Gastroesophageal sphincter (tissue), 4 donors: ENCODE measurements at regions not wholly inside any gene's neighbourhood (a gene's known extent, or its start where the extent isn't known, plus 50 kb on each side); places are given as distances from the start of the nearest gene placed in this dataset.

ENCODE experiments used
- ATAC-seq: fragments of 150-250 bp; one replicate; pipeline ENCODE4 v1.9.1; 2016; ENCODE audit warnings: mild to moderate bottlenecking, moderate library complexity
- H3K27ac ChIP-seq, 4 donors: fragments of 200-600 bp; sonication (generic) in 3 of 4; 1 replicate in 3 of 4; 2 replicates in 1 of 4; pipeline ENCODE4 v1.5.1; 2016 to 2019
- H3K27me3 ChIP-seq: fragments of 200-600 bp; sonication (generic); one replicate; pipeline ENCODE4 v1.5.1; 2019
- H3K36me3 ChIP-seq, 2 donors: fragments of 200-600 bp; sonication (generic); one replicate each; pipeline ENCODE4 v1.5.1; 2019; ENCODE audit warnings: control low read depth in 1 of 2
- H3K4me1 ChIP-seq, 3 donors: fragments of 200-600 bp; sonication (generic); 1 replicate in 2 of 3; 2 replicates in 1 of 3; pipeline ENCODE4 v1.5.1; 2016 to 2019; ENCODE audit warnings: control low read depth in 2 of 3
- H3K4me3 ChIP-seq, 2 donors: fragments of 200-600 bp; sonication (generic); one replicate each; pipeline ENCODE4 v1.5.1; 2019; ENCODE audit warnings: mild to moderate bottlenecking in 1 of 2, moderate library complexity in 1 of 2
- H3K9me3 ChIP-seq, 3 donors: fragments of 200-600 bp; sonication (generic); one replicate each; pipeline ENCODE4 v1.5.1; 2017 to 2019; ENCODE audit warnings: control low read depth in 2 of 3
- CTCF ChIP-seq, 4 experiments: fragments of 200-600 bp in 2 of 4; fragments of 450-650 bp in 2 of 4; sonication (generic) in 1 of 4; IDR thresholded peaks; one replicate each; pipeline ENCODE4 v1.5.1; 2017 to 2019; ENCODE audit warnings: antibody characterized with exemption in 4 of 4, mild to moderate bottlenecking in 2 of 4, moderate library complexity in 2 of 4
- EP300 ChIP-seq: sonication (generic); formaldehyde crosslinking; IDR thresholded peaks from one replicate; pipeline ENCODE4 v1.6.1; 2017; ENCODE audit warnings: antibody characterized with exemption, mild to moderate bottlenecking
- POLR2A ChIP-seq, 2 donors: fragments of 450-650 bp; IDR thresholded peaks; one replicate each; pipeline ENCODE4 v1.6.1; 2017; ENCODE audit warnings: antibody characterized with exemption in 2 of 2, mild to moderate bottlenecking in 2 of 2, moderate library complexity in 1 of 2
- POLR2AphosphoS5 ChIP-seq: sonication (generic); formaldehyde crosslinking; IDR thresholded peaks from one replicate; pipeline ENCODE4 v1.6.1; 2017; ENCODE audit warnings: antibody characterized with exemption
- WGBS, 2 donors: methylation state at CpG; one replicate each; pipeline ENCODE4 v1.1.5; 2018; ENCODE audit warnings: low coverage in 1 of 2; 5-methylcytosine and 5-hydroxymethylcytosine counted together

GRCh38 chr3:76812649-76813242, 227.2 kb upstream of the ROBO2 start:
- no peak for ATAC-seq
- no peaks in the 10 kb centered on the region for H3K4me1 ChIP-seq
- WGBS, 2 donors, result 7 to 19% methylated on average over 2 of the region's 2 CpGs
- no peaks in the 10 kb centered on the region for H3K27me3 ChIP-seq
- no peaks in the 10 kb centered on the region for H3K36me3 ChIP-seq
- H3K9me3 ChIP-seq, result no peaks in the 10 kb centered on the region
- TF ChIP-seq EP300 (no peak), CTCF (IDR thresholded peaks at IDR 0.05) (no peak), POLR2AphosphoS5 (no peak), POLR2A (IDR thresholded peaks at IDR 0.05) (no peak)
- no peak overlapping the region for H3K27ac ChIP-seq
- no peak overlapping the region for H3K4me3 ChIP-seq

GRCh38 chr3:76815561-76815960, 224.3 kb upstream of the ROBO2 start:
- ATAC-seq, result no peak
- no peaks in the 10 kb centered on the region for H3K4me1 ChIP-seq
- no peak overlapping the region for H3K27ac ChIP-seq

GRCh38 chr3:76820481-76820880, 219.4 kb upstream of the ROBO2 start:
- no peaks in the 10 kb centered on the region for H3K36me3 ChIP-seq
- TF ChIP-seq CTCF (IDR thresholded peaks at IDR 0.05) (no peak), POLR2AphosphoS5 (no peak), POLR2A (IDR thresholded peaks at IDR 0.05) (no peak), EP300 (no peak)
- H3K27ac ChIP-seq, result no peak overlapping the region
- ATAC-seq, result no peak
- H3K4me1 ChIP-seq, result no peaks in the 10 kb centered on the region
- H3K27me3 ChIP-seq, result no peaks in the 10 kb centered on the region
- WGBS, 2 donors, result 54 to 75% methylated on average over 1 of the region's 1 CpG
- no peak overlapping the region for H3K4me3 ChIP-seq
- H3K9me3 ChIP-seq, result no peaks in the 10 kb centered on the region

More at GRCh38 chr3:76815561-76815960, 224.3 kb upstream of the ROBO2 start:
- Histone ChIP-seq H3K36me3 (no peaks in the 10 kb centered on the region), H3K9me3 (no peaks in the 10 kb centered on the region), H3K27me3 (no peaks in the 10 kb centered on the region), H3K4me3 (no peak overlapping the region)
- 23 to 25% methylated on average over 1 of the region's 1 CpG for WGBS, 2 donors
- no peak for TF ChIP-seq POLR2AphosphoS5
- TF ChIP-seq EP300, result no peak
- no peak for TF ChIP-seq CTCF (IDR thresholded peaks at IDR 0.05)
- no peak for TF ChIP-seq POLR2A (IDR thresholded peaks at IDR 0.05)

- Histone ChIP-seq H3K27me3 (no peaks in the 10 kb centered on the region), H3K4me3 (no peak overlapping the region), H3K4me1 (no peaks in the 10 kb centered on the region), H3K9me3 (no peaks in the 10 kb centered on the region), H3K36me3 (no peaks in the 10 kb centered on the region), H3K27ac (no peak overlapping the region)
- TF ChIP-seq CTCF (IDR thresholded peaks at IDR 0.05) (no peak), POLR2A (IDR thresholded peaks at IDR 0.05) (no peak), POLR2AphosphoS5 (no peak), EP300 (no peak)
- WGBS, 2 donors, result 72 to 81% methylated on average over 5 to 6 of the region's 6 CpGs
- no peak for ATAC-seq
These were observed 215.2 kb upstream of the ROBO2 start for GRCh38 chr3:76824658-76825240.

- Histone ChIP-seq H3K36me3 (no peaks in the 10 kb centered on the region), H3K4me1 (no peaks in the 10 kb centered on the region), H3K4me3 (no peak overlapping the region), H3K27me3 (no peaks in the 10 kb centered on the region), H3K27ac (no peak overlapping the region), H3K9me3 (no peaks in the 10 kb centered on the region)
- TF ChIP-seq EP300 (no peak), POLR2A (IDR thresholded peaks at IDR 0.05) (no peak), POLR2AphosphoS5 (no peak), CTCF (IDR thresholded peaks at IDR 0.05) (no peak)
- ATAC-seq, result no peak
- 44 to 50% methylated on average over 4 to 5 of the region's 5 CpGs for WGBS, 2 donors
These were observed 213.0 kb upstream of the ROBO2 start for GRCh38 chr3:76826861-76827260.
